Coronary artery (tissue), 2 donors: ENCODE measurements at regions not wholly inside any gene's neighbourhood (a gene's known extent, or its start where the extent isn't known, plus 50 kb on each side); places are given as distances from the start of the nearest gene placed in this dataset.

Experiments
- DNase-seq: peaks from one replicate; pipeline ENCODE4 v3.0.0-alpha.2; 2017; ENCODE audit warnings: low spot score
- H3K27ac ChIP-seq, 2 donors: fragments of 200-600 bp; sonication (generic); one replicate each; pipeline ENCODE4 v1.5.1; 2016 to 2019
- H3K4me3 ChIP-seq: fragments of 200-600 bp; sonication (generic); 2 replicates; pipeline ENCODE4 v1.5.1; 2016; ENCODE audit warnings: mild to moderate bottlenecking, moderate library complexity
- TF ChIP-seq, protein P1 (sequence below): fragments of 200-600 bp; sonication (generic); IDR thresholded peaks from one replicate; pipeline ENCODE4 v1.5.1; 2019; ENCODE audit warnings: antibody characterized with exemption

DNA sequence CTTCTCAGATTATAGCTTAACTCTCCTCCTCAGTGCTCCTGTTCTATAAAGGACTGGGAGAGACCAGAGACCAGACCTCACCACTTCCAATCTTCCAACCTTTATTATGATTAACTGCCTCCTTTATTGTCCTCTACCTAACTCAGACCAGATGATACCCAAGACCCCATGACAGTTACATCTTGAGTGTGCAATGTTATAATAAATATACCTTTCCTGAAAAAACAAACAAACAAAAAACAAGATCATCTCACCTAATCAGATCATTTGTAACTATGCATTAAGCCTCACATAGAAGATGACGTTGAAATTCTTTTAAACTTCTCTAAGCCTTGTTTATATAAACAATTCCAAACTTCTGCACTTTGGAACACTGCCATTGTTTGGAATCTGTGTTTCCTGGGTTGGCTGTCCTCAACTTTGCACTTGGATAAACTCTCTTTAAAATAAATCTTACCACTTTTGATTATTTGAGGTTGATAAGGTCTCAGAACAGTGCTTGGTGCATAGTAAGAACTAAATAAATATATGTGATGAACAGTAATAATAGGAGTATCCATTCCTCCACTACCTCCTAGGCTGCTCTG lies 342.7 kb downstream of the TDRD15 start:
- no peak overlapping the region for H3K4me3 ChIP-seq
- no peak for DNase-seq
- TF ChIP-seq, protein P1, sequence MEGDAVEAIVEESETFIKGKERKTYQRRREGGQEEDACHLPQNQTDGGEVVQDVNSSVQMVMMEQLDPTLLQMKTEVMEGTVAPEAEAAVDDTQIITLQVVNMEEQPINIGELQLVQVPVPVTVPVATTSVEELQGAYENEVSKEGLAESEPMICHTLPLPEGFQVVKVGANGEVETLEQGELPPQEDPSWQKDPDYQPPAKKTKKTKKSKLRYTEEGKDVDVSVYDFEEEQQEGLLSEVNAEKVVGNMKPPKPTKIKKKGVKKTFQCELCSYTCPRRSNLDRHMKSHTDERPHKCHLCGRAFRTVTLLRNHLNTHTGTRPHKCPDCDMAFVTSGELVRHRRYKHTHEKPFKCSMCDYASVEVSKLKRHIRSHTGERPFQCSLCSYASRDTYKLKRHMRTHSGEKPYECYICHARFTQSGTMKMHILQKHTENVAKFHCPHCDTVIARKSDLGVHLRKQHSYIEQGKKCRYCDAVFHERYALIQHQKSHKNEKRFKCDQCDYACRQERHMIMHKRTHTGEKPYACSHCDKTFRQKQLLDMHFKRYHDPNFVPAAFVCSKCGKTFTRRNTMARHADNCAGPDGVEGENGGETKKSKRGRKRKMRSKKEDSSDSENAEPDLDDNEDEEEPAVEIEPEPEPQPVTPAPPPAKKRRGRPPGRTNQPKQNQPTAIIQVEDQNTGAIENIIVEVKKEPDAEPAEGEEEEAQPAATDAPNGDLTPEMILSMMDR: no peak
- H3K27ac ChIP-seq: no peak overlapping the region

DNA sequence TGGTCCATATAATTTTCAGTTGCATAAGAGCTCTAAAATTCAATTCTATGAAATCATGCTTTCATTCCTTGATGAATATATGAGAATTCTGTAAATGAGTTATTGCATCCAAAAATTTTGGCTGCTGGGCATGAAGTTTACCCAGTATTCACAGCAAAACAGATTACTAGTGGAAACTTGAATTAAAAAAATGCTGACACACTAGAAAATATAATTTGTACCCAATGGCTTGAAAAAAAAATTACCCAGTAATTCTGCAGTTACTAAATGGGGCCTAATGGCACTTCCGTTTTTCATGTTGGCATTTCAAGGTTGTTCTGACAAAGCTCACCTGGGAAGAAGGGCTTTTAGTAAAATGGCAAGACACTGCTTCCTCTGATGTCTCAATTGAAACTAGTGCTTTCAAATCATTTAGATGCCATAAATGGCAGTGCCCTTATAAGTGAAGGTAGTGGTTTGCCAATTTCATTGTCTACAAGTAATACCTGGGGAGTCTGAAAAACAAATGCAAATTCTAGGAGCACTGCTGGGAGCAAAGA lies 343.6 kb downstream of the TDRD15 start:
- H3K4me3 ChIP-seq: no peak overlapping the region
- TF ChIP-seq, protein P1: no peak
- no peak overlapping the region for H3K27ac ChIP-seq
- no peak for DNase-seq

DNA sequence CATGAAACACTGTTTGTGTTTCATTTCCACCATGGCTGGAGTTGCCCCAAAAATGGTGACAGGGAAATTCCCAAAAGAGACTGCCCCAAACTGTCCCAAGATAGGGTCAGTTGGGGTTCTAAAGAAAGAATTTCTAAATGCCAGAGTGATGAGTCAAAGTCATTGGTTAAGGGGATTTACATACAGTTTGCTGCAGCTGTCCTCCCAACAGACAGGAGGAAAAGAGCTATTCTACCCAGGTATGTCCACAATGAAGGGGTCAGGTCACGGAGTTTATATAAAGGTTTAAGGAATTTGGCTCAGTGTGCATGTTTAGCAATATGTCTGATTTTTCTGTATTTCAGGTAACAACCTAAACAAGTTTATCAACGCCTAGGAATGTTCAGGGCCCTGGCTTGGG lies 344.1 kb downstream of the TDRD15 start:
- no peak overlapping the region for H3K27ac ChIP-seq
- H3K4me3 ChIP-seq: no peak overlapping the region
- no peak for DNase-seq
- TF ChIP-seq, protein P1: no peak

DNA sequence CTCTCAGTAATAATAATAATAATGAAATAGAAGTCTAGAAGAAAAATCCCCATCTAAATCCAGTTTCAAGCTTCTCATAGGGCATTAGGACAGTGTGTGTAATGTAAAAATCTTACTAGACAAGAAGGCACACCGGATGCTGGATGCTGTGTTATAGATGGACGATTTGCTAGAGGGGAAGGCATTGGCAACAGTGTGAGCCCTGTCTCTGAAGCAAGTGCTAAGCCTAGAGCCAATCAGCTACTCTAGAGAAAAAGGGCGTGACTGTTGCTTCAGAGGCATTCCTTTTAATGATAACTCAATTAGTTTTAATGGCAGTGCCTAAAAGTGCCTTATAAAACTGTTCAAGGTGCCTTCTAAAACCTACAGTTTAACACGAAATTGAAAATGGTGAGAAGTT lies 344.9 kb downstream of the TDRD15 start:
- TF ChIP-seq, protein P1: no peak
- Histone ChIP-seq H3K27ac (no peak overlapping the region), H3K4me3 (no peak overlapping the region)
- DNase-seq: no peak

DNA sequence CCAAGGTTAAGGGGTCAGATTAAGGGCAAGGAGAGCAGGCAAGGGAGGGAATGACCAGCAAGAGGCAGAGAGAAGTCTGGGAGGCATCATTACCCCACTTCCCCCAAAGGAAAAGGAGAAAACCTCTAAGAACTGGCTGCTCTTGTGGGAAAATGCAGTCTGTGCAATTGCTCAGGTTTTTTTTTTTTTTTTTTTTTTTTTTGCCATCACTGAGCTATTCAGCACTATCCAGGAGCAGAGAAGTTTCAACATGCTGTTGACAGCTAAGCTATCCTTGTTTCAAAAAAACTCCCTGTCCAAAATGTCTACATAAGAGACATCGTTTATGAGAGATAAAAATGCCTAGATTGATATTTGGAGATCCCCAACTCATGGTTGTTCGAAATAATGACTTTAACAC lies 345.4 kb downstream of the TDRD15 start:
- TF ChIP-seq, protein P1: no peak
- Histone ChIP-seq H3K27ac (no peak overlapping the region), H3K4me3 (no peak overlapping the region)
- no peak for DNase-seq

DNA sequence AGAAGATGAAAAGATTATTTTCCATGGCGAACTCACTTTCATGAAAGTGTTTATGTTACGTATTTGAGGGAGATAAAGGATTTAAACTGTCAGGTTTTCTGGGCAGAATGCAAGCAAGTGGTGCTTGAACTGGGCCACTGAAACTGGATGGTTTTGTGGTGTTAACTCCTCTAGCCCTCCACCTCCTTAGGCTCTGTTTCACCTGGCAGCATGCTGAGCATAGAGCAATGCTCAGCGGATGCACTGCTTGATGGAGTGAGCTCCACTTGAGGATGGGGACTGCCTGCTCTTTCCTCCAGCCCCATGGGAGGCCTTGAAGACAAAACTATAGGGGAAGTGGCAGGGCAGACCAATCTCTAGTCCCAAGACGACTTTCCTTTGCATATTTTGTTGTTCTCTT lies 345.8 kb downstream of the TDRD15 start:
- H3K27ac ChIP-seq: no peak overlapping the region
- no peak overlapping the region for H3K4me3 ChIP-seq
- DNase-seq: no peak
- TF ChIP-seq, protein P1: no peak

DNA sequence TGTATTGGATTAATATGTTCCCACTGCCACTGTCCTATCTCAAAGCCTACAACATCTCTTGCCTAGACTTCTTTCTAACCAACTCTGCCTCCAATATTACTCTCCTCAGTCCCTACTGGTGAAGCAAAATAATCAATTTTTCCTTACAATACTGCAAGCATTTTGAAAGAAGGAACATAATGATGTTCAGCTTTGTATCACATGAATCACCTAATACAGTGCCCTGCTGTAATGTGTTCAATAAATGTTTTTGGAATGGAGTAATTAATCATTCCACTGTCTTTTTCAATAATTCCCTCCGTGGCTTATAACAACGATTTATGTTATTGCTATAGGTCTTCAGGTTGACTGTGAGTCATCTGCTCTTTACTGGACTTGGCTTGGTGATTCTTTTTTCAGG lies 356.4 kb downstream of the TDRD15 start:
- TF ChIP-seq, protein P1: no peak
- no peak overlapping the region for H3K27ac ChIP-seq
- no peak overlapping the region for H3K4me3 ChIP-seq
- no peak for DNase-seq
